GM23338 (cell line): ENCODE measurements at regions not wholly inside any gene's neighbourhood (a gene's known extent, or its start where the extent isn't known, plus 50 kb on each side); places are given as distances from the start of the nearest gene placed in this dataset.
"Not testable (repeated sequence)": the region's sequence is repeated elsewhere in the genome, so short reads cannot be mapped to it uniquely, and the experiment has no call there.

Source experiments
- ATAC-seq: fragments of 200-7000 bp; cut with Tn5 transposase; 3 replicates; pipeline ENCODE4 v1.9.1; 2020
- DNase-seq: peaks from one replicate; pipeline ENCODE4 v3.0.0-alpha.2; 2015; ENCODE audit warnings: low spot score
- H2AFZ ChIP-seq: fragments of 200-600 bp; sonication (generic); 2 replicates; pipeline ENCODE4 v1.8.0; 2016; ENCODE audit warnings: antibody characterized with exemption, mild to moderate bottlenecking, moderate library complexity
- H3F3A ChIP-seq: fragments of 200-600 bp; sonication (generic); replicated peaks from 2 replicates; pipeline ENCODE4 v1.8.0; 2017; ENCODE audit warnings: antibody characterized with exemption, mixed run types, low read depth
- H3K27ac ChIP-seq: fragments of 200-600 bp; sonication (generic); 2 replicates; pipeline ENCODE4 v1.6.1; 2016; ENCODE audit warnings: low read depth
- H3K27me3 ChIP-seq: fragments of 200-600 bp; sonication (generic); 2 replicates; pipeline ENCODE4 v1.8.0; 2016; ENCODE audit warnings: mild to moderate bottlenecking, mixed run types, moderate library complexity; ENCODE audit not compliant: insufficient read depth
- H3K36me3 ChIP-seq: fragments of 200-600 bp; sonication (generic); 2 replicates; pipeline ENCODE4 v1.8.0; 2016; ENCODE audit warnings: mild to moderate bottlenecking; ENCODE audit not compliant: insufficient read depth
- H3K4me1 ChIP-seq: fragments of 200-600 bp; sonication (generic); 2 replicates; pipeline ENCODE4 v1.8.0; 2016; ENCODE audit warnings: mild to moderate bottlenecking, moderate library complexity; ENCODE audit not compliant: insufficient read depth
- H3K4me2 ChIP-seq: fragments of 200-600 bp; sonication (generic); 2 replicates; pipeline ENCODE4 v1.7.1; 2017; ENCODE audit warnings: mixed run types
- H3K4me3 ChIP-seq: fragments of 200-600 bp; sonication (generic); 2 replicates; pipeline ENCODE4 v1.6.1; 2016; ENCODE audit warnings: mixed run types
- H3K79me2 ChIP-seq: fragments of 200-600 bp; sonication (generic); replicated peaks from 2 replicates; pipeline ENCODE4 v1.8.0; 2017; ENCODE audit warnings: mild to moderate bottlenecking; ENCODE audit not compliant: insufficient read depth
- H3K9me2 ChIP-seq: fragments of 200-600 bp; sonication (generic); 2 replicates; pipeline ENCODE4 v1.8.0; 2017; ENCODE audit not compliant: insufficient read depth
- H4K20me1 ChIP-seq: fragments of 200-600 bp; sonication (generic); replicated peaks from 2 replicates; pipeline ENCODE4 v1.8.0; 2017; ENCODE audit warnings: mild to moderate bottlenecking; ENCODE audit not compliant: insufficient read depth
- H3K27ac Mint-ChIP-seq: 2 replicates; pipeline ENCODE4 v1.8.0; 2020; ENCODE audit warnings: inconsistent platforms, mild to moderate bottlenecking, moderate library complexity, mixed read lengths
- H3K27me3 Mint-ChIP-seq: 3 replicates; pipeline ENCODE4 v1.8.0; 2022; ENCODE audit warnings: low read depth, mild to moderate bottlenecking, moderate library complexity, mixed read lengths, inconsistent platforms; ENCODE audit not compliant: insufficient read depth, poor library complexity
- H3K36me3 Mint-ChIP-seq: 3 replicates; pipeline ENCODE4 v1.8.0; 2021; ENCODE audit warnings: low read depth, mild to moderate bottlenecking, inconsistent platforms, moderate library complexity, mixed read lengths
- H3K4me1 Mint-ChIP-seq: 3 replicates; pipeline ENCODE4 v1.8.0; 2020; ENCODE audit warnings: mild to moderate bottlenecking, inconsistent platforms, mixed read lengths
- H3K4me3 Mint-ChIP-seq: 3 replicates; pipeline ENCODE4 v1.8.0; 2021; ENCODE audit warnings: moderate library complexity, mild to moderate bottlenecking, inconsistent platforms, mixed read lengths
- H3K9me3 Mint-ChIP-seq: 3 replicates; pipeline ENCODE4 v1.8.0; 2020; ENCODE audit warnings: moderate library complexity, mild to moderate bottlenecking, inconsistent platforms, mixed read lengths
- CTCF ChIP-seq, 2 experiments: fragments of 200-600 bp in 1 of 2; sonication (generic) in 1 of 2; conservative IDR thresholded peaks; 2 replicates each; pipeline versions ENCODE4 v1.5.1 to v1.6.1; 2016 to 2017; ENCODE audit warnings: antibody characterized with exemption in 2 of 2, low read depth in 2 of 2, mild to moderate bottlenecking in 2 of 2, moderate library complexity in 1 of 2
- ETS1 ChIP-seq: IDR thresholded peaks from 2 replicates; pipeline ENCODE4 v1.6.1; 2016; ENCODE audit warnings: antibody characterized with exemption
- JUNB ChIP-seq: IDR thresholded peaks from one replicate; pipeline ENCODE4 v1.6.1; 2016; ENCODE audit warnings: antibody characterized with exemption; ENCODE audit not compliant: unreplicated experiment
- ZNF114 ChIP-seq: fragments of 250-450 bp; sonication (Bioruptor Pico); IDR thresholded peaks from 2 replicates; pipeline ENCODE4 v1.5.0; 2020; ENCODE audit warnings: mild to moderate bottlenecking, moderate library complexity
- ZNF331 ChIP-seq: fragments of 250-450 bp; sonication (Bioruptor Pico); IDR thresholded peaks from 2 replicates; pipeline ENCODE4 v1.5.0; 2020; ENCODE audit warnings: low read depth, mild to moderate bottlenecking, moderate library complexity

GRCh38 chr2:61732787-61733186, 121.1 kb downstream of the FAM161A start (continued):
- TF ChIP-seq CTCF (conservative IDR thresholded peaks at IDR 0.05; ENCODE audit: low read depth in 2 of 2) = no peak

GRCh38 chr2:61727746-61728145, 126.1 kb downstream of the FAM161A start:
- Histone ChIP-seq H3K4me3 (no peak overlapping the region), H3K27me3 (no peaks in the 10 kb centered on the region), H3K4me1 (no peaks in the 10 kb centered on the region), H3K79me2 (no peaks in the 10 kb centered on the region), H3K36me3 (no peaks in the 10 kb centered on the region), H3K9me2 (0 out of 2 replicates have a peak, but pooled peaks cover 4% of the 10 kb centered on the region), H3K4me2 (no peak overlapping the region), H3F3A (no peaks in the 10 kb centered on the region), H4K20me1 (no peaks in the 10 kb centered on the region), H3K27ac (no peak overlapping the region), H2AFZ (no peak overlapping the region)
- DNase-seq (no peak), ATAC-seq (no peak)
- no peaks in the 10 kb centered on the region for H3K4me1 Mint-ChIP-seq
- no peak overlapping the region for H3K27ac Mint-ChIP-seq
- peaks cover 1% of the 10 kb centered on the region for H3K27me3 Mint-ChIP-seq
- H3K9me3 Mint-ChIP-seq = no peaks in the 10 kb centered on the region; the same call in 2 of the 3 replicates
- no peaks in the 10 kb centered on the region; the same call in 2 of the 3 replicates for H3K36me3 Mint-ChIP-seq
- TF ChIP-seq ZNF114 (no peak), ZNF331 (CRISPR knock-in tag) (no peak), CTCF (conservative IDR thresholded peaks at IDR 0.05; ENCODE audit: low read depth in 2 of 2) (no peak), JUNB (no peak)
- no peak overlapping the region for H3K4me3 Mint-ChIP-seq

- Mint-ChIP-seq H3K9me3 (no peaks in the 10 kb centered on the region; the same call in 2 of the 3 replicates), H3K4me1 (no peaks in the 10 kb centered on the region; the same call in 2 of the 3 replicates), H3K27me3 (peaks cover 1% of the 10 kb centered on the region), H3K27ac (no peak overlapping the region), H3K36me3 (no peaks in the 10 kb centered on the region; the same call in 2 of the 3 replicates), H3K4me3 (no peak overlapping the region)
- H3K4me3 ChIP-seq = no peak overlapping the region
- H3K4me2 ChIP-seq = no peak overlapping the region
- no peak for TF ChIP-seq ETS1
- H3K27ac ChIP-seq = no peak overlapping the region
- no peak overlapping the region for H2AFZ ChIP-seq
- no peaks in the 10 kb centered on the region for H3F3A ChIP-seq
- no peaks in the 10 kb centered on the region for H3K36me3 ChIP-seq
- no peaks in the 10 kb centered on the region for H3K79me2 ChIP-seq
- 0 out of 2 replicates have a peak, but pooled peaks cover 4% of the 10 kb centered on the region for H3K9me2 ChIP-seq
- no peaks in the 10 kb centered on the region for H3K27me3 ChIP-seq
- DNase-seq (no peak), ATAC-seq (no peak)
- H3K4me1 ChIP-seq = no peaks in the 10 kb centered on the region
- no peaks in the 10 kb centered on the region for H4K20me1 ChIP-seq
Measured at GRCh38 chr2:61726456-61727209, 127.2 kb downstream of the FAM161A start.

- H3K4me2 ChIP-seq, H3K9me3 Mint-ChIP-seq, H3K9me2 ChIP-seq, ATAC-seq, H3F3A ChIP-seq, H2AFZ ChIP-seq, H3K79me2 ChIP-seq, H3K36me3 ChIP-seq, H3K4me1 ChIP-seq, H3K27me3 Mint-ChIP-seq, H3K4me3 Mint-ChIP-seq, H4K20me1 ChIP-seq, H3K4me1 Mint-ChIP-seq, H3K27ac ChIP-seq, H3K4me3 ChIP-seq, H3K36me3 Mint-ChIP-seq, DNase-seq, H3K27ac Mint-ChIP-seq, H3K27me3 ChIP-seq: not testable (repeated sequence)
Measured at GRCh38 chr2:61723364-61723763, 130.5 kb downstream of the FAM161A start.
